PC-9 (cell line): ENCODE measurements at regions not wholly inside any gene's neighbourhood (a gene's known extent, or its start where the extent isn't known, plus 50 kb on each side); places are given as distances from the start of the nearest gene placed in this dataset.

Experiments used
- EZH2 ChIP-seq: fragments of 200-600 bp; sonication (generic); IDR thresholded peaks from 2 replicates; pipeline ENCODE4 v1.8.0; 2017; ENCODE audit warnings: antibody characterized with exemption, low read depth
- TF ChIP-seq, protein P1 (sequence below): fragments of 200-600 bp; sonication (generic); conservative IDR thresholded peaks from 2 replicates; pipeline ENCODE4 v1.6.1; 2017; ENCODE audit warnings: mixed run types, antibody characterized with exemption, mild to moderate bottlenecking, moderate library complexity

- TF ChIP-seq, protein P1, sequence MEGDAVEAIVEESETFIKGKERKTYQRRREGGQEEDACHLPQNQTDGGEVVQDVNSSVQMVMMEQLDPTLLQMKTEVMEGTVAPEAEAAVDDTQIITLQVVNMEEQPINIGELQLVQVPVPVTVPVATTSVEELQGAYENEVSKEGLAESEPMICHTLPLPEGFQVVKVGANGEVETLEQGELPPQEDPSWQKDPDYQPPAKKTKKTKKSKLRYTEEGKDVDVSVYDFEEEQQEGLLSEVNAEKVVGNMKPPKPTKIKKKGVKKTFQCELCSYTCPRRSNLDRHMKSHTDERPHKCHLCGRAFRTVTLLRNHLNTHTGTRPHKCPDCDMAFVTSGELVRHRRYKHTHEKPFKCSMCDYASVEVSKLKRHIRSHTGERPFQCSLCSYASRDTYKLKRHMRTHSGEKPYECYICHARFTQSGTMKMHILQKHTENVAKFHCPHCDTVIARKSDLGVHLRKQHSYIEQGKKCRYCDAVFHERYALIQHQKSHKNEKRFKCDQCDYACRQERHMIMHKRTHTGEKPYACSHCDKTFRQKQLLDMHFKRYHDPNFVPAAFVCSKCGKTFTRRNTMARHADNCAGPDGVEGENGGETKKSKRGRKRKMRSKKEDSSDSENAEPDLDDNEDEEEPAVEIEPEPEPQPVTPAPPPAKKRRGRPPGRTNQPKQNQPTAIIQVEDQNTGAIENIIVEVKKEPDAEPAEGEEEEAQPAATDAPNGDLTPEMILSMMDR: no peak
- TF ChIP-seq EZH2: no peak
Measured at GRCh38 chr5:173777674-173778073, 110.5 kb upstream of the CPEB4 start.
